ENCODE measurements at regions not wholly inside any gene's neighbourhood (a gene's known extent, or its start where the extent isn't known, plus 50 kb on each side); places are given as distances from the start of the nearest gene placed in this dataset.

- DNase-seq = no peak
Observed at GRCh38 chr4:35562861-35563260, 681.5 kb downstream of the ARAP2 start.

DNA sequence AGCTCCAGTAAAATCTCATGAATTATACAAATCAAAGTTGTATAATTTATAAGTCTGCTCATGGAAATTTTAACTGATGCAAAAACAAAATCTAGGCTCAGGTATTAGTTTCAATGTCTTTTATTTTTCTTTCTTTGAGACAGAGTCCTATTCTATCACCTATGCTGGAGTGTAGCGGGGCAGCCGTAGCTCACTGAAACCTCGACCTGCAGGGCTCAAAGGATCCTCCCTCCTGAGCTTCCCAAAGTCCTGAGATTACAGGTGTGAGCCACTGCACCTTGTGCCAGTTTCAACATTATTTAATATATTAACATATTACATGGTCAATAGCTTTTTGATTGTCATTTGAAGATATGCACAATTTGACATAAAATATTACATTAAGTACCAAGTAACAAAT lies 678.7 kb downstream of the ARAP2 start:
- no peak for DNase-seq

GRCh38 chr4:35591035-35591434 lies 653.3 kb downstream of the ARAP2 start:
- DNase-seq = no peak

DNA sequence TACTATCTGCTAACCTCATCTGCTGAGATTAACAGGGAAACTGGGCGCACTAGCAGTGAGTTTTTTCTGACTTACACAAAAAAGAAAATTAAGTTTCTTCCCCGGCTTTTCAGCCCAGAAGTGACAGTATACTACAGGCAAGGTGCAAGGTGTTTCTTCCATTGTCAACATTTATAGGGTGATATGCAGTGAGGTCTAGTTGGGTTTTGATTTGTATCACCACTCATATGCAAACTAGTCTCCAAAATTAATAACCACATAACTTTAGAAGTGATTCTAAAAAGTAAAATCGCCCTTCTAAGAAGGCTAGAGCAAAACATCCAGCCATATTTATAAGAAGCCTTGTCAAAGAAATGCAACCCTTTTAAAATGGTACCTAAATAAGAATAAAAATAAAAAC lies 640.1 kb downstream of the ARAP2 start:
- DNase-seq = no peak

GRCh38 chr4:35604724-35605123 lies 639.6 kb downstream of the ARAP2 start:
- DNase-seq = no peak

- no peak for DNase-seq
Observed at GRCh38 chr4:35608205-35608604, 636.1 kb downstream of the ARAP2 start.

- no peak for DNase-seq
Observed at GRCh38 chr4:35614120-35614519, 630.2 kb downstream of the ARAP2 start.

- DNase-seq = no peak
Observed at GRCh38 chr4:35639929-35640328, 604.4 kb downstream of the ARAP2 start.

DNA sequence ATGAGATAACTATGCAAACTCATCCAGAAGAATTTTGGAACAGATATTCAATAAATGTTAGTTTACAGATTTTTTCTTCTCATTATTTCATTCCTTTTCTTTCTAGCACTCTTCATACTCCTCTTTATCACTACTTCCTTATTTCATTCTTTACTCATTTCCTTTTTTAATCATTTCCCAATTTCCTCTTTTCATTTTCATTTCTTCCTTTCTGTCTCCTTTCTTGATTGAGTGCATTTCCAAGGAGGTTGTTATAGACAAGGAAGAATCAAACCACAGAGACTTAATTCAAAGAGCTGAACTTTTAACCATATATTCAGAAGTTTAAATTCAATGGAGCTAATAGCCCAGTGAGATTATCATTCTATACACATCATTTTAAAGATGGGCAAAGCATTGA lies 600.7 kb downstream of the ARAP2 start:
- DNase-seq = no peak

DNA sequence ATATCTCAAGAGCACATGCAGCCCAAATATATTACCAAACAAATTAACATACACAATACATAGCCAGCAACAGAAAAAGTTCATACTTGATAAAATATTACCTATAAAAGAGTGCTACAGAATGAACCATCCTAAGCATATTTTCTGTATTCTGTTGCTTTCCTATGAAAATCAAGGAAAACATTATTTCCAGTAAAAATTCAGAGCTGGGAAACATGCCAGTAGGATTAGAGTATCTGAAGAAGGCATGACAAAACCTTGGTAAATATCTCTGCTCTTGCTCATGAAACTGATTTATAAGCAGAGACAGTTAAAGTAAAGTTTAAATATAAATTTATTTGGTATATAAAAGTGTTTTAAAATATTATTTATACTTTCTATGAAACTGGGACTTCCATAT lies 599.7 kb downstream of the ARAP2 start:
- no peak for DNase-seq

GRCh38 chr4:35649011-35649410 lies 595.3 kb downstream of the ARAP2 start:
- DNase-seq = no peak

DNA sequence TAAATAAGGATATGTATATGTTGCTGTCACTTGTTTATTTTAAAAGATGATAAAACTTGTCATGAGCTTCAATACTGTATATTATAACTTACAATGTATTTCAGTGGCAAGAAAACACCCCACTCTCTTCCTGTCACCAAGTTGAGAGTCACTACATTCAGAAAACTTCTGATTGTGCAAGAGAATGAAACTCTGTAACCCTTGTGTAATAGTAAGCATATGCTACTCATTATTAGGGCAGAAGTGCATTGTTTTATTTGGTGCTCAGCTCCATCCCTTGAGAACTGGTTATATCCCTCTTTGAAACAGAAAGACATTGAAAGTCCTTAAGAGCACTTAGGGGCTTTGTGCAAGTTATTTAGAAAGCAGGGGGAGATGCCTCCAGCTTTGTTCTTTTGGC lies 594.5 kb downstream of the ARAP2 start:
- no peak for DNase-seq

DNA sequence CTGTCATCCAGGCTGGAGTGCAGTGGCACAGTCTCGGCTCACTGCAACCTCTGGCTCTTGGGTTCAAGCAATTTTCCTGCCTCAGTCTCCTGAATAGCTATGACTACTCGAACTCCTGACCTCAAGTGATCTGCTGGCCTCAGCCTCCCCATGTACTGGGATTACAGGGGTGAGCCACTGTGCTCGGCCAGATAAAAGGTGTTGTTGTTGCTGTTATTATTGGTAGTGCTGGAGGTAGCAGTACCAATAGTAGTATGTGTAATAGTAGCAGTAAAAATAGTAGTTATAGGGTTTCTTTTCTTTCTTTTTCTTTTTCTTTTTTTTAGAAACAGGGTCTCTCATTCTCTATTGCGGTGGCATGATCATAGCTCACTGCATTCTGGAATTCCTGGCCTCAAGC lies 592.1 kb downstream of the ARAP2 start:
- DNase-seq = no peak

DNA sequence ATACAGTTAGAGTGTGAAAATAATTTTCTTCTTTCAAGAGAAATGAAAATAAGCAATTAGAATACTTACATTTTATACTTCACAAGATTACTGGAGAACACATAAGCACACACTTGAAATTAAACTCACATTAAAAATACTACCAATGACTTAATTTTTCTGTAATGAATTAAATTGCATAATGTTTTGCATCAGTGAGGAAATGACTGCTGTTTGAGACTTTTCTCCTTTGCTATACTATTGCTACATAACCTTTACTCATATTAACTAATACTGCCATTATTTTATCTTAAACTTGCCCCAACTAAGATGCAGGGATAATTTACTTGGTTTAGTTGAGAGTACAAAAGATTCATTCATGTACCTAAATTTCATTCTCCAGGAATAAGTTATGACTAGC lies 590.9 kb downstream of the ARAP2 start:
- DNase-seq = no peak

GRCh38 chr4:35673137-35673536 lies 571.2 kb downstream of the ARAP2 start:
- no peak for DNase-seq

- no peak for DNase-seq
Observed at GRCh38 chr4:35684755-35685154, 559.6 kb downstream of the ARAP2 start.

DNA sequence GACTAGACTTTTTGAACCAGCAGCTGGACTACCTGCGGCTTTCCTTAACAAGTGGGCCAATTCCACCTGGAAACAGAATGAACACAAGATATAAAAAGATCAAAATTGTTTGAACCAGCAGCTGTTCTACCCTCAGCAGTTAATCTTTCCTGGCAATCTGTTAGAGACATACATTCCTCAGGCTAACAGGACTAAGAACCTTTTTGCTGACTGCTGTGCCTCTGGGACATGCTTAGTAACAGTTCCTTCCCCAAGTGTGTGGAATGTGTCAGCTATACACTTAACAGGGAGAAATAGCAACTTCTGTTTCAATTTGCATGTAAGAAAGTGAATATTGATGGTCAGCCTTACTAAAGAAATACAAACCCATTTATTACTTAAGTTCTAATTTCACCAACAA lies 554.4 kb downstream of the ARAP2 start:
- peak in 1 of 2 experiments; percentile 2 for DNase-seq

GRCh38 chr4:35690271-35690670 lies 554.0 kb downstream of the ARAP2 start:
- no peak for DNase-seq

GRCh38 chr4:35695003-35695402 lies 549.3 kb downstream of the ARAP2 start:
- peak in 1 of 2 experiments; percentile 2 for DNase-seq

DNA sequence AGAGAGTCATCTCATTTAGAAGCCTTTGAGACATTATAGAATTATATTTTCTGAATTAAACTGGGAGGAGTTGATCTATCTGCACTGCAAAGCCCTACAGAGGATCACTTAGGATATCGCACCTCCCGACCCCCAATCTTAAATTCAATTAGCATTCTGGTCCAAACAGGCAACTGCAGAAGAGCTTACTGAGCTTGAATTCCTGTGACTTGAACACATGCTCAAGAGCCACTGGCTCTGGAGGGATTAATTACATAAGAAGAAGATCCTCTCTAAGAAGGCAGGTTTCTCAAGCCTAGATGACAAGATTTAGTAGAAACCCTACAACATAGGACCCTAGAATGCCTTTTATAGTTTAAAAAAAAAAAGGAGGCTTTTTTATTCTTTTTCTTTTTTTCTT lies 548.9 kb downstream of the ARAP2 start:
- DNase-seq = no peak

GRCh38 chr4:35697210-35697736 lies 547.0 kb downstream of the ARAP2 start:
- no peak for DNase-seq

DNA sequence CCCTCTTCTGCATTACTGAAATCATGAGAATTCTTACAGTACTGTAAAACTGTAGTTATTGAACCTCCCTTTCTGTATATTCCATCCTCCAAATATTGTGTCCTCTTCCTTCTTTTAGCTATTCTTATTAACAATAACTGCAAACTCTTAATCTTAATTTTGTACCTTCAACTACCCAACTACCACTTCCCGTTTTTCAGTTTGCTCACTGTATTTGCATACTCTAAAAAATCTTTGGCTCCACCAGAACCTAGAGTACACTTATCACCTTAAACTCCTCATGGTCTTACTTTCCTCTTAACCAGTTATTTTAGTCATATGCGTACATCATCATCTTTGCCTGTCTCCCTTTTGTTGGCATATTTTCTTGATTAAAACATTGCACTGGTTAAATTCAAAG lies 543.7 kb downstream of the ARAP2 start:
- no peak for DNase-seq

DNA sequence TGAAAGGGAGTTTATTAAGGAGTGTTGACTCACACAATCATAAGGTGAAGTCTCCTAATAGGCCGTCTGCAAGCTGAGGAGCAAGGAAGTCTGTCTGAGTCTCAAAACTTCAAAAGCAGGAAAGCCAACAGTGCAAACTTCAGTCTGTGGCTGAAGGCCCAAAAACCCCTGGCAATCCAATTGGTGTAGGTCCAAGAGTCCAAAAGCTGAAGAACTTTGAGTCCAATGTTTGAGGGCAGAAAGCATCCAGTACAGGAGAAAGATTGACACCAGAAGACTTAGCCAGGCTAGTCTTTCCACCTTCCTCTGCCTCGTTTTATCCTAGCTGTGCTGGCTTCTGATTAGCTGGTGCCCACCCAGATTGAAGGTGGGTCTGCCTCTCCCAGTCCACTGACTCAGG lies 535.2 kb downstream of the ARAP2 start:
- DNase-seq = no peak

DNA sequence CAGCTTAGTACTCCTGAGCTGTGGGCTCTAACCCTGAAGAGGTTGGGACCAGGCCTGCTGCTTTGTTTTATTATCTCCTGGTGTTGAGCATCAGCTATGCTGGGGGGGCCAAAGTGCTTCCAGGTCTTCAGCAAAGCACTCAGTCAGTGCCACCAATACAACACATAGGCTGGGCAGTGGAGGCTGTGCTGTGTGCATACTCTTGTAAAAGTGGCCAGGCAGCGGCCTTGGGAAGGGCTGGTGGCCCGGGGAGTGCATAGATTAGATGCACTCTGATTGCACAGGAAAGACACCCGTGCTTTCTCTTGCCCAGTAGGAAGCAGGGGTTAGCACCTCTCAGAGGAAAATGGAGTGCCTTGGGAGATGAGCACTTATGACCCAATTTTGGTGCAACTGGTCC lies 534.0 kb downstream of the ARAP2 start:
- no peak for DNase-seq

- DNase-seq = no peak
Observed at GRCh38 chr4:35711127-35711526, 533.2 kb downstream of the ARAP2 start.

DNA sequence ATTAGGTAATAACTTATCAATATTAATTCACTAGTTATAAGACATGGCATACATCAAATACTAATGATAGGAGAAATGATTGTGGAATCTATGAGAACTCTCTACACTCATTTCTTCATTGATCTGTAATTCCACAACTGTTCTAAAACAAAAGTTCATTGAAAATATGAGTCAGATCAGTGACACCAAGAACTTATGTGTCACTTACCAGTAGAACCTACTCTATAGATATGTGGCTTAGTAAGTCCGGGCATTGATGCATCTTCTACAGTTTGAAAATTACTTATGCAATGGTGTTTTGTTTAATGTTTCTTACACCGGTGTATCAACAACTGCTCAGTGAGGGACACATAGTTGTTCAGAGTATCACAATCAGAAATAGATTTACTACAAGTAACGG lies 520.3 kb downstream of the ARAP2 start:
- no peak for DNase-seq

All from NCI-H446 (cell line).